IMR-90 (cell line): ENCODE measurements at regions not wholly inside any gene's neighbourhood (a gene's known extent, or its start where the extent isn't known, plus 50 kb on each side); places are given as distances from the start of the nearest gene placed in this dataset.

Experiments used
- ATAC-seq: fragments of 200-7000 bp; cut with Tn5 transposase; 2 replicates; pipeline ENCODE4 v1.9.1; 2020; ENCODE audit warnings: low read depth, mild to moderate bottlenecking, moderate library complexity
- BruUV-seq: library from RNA; stranded (reverse); fragments of 400-500 nt; replicated peaks from 2 replicates; lab custom pipeline; 2021; lab: Mats Ljungman, UMichigan
- CTCF ChIA-PET: fragments of 300-600 bp; formaldehyde crosslinking; extraction: SDS; loops from one replicate; lab custom pipeline; 2021; ENCODE audit warnings: antibody characterized with exemption; lab: Yijun Ruan, JAX
- POLR2A ChIA-PET: fragments of 300-600 bp; sonication (Branson Sonifier 250); formaldehyde crosslinking; loops from one replicate; lab custom pipeline; 2022; ENCODE audit warnings: antibody characterized with exemption; ENCODE audit not compliant: unreplicated experiment; lab: Charles Lee
- DNase-seq: peaks from one replicate; pipeline ENCODE4 v3.0.0; 2013
- H2AFZ ChIP-seq: replicated peaks from 2 replicates; pipeline ENCODE3; 2013; ENCODE audit warnings: low read length, mild to moderate bottlenecking; ENCODE audit not compliant: poor library complexity
- H2AK5ac ChIP-seq: 2 replicates; pipeline ENCODE4 v1.6.1; 2013; ENCODE audit warnings: low read depth, low read length, inconsistent platforms
- H2AK9ac ChIP-seq: replicated peaks from 2 replicates; pipeline ENCODE3; 2013; ENCODE audit warnings: mild to moderate bottlenecking, low read depth, low read length, moderate library complexity; ENCODE audit not compliant: poor library complexity
- H2BK120ac ChIP-seq: 2 replicates; pipeline ENCODE4 v1.6.1; 2013; ENCODE audit warnings: low read depth, low read length, inconsistent platforms
- H2BK15ac ChIP-seq: 3 replicates; pipeline ENCODE4 v1.6.1; 2013; ENCODE audit warnings: low read depth, low read length, inconsistent platforms
- H2BK20ac ChIP-seq: 2 replicates; pipeline ENCODE4 v1.6.1; 2013; ENCODE audit warnings: low read depth, mild to moderate bottlenecking, inconsistent platforms, low read length, moderate library complexity
- H2BK5ac ChIP-seq: 2 replicates; pipeline ENCODE4 v1.6.1; 2013; ENCODE audit warnings: mild to moderate bottlenecking, low read depth, low read length, inconsistent platforms; ENCODE audit not compliant: poor library complexity, severe bottlenecking
- H3K14ac ChIP-seq: replicated peaks from 2 replicates; pipeline ENCODE4 v1.6.1; 2013; ENCODE audit warnings: low read depth, low read length, inconsistent platforms
- H3K18ac ChIP-seq: 2 replicates; pipeline ENCODE4 v1.6.1; 2013; ENCODE audit warnings: low read depth, low read length, control low read depth
- H3K23ac ChIP-seq: 2 replicates; pipeline ENCODE4 v1.6.1; 2013; ENCODE audit warnings: low read depth, low read length, inconsistent platforms
- H3K27ac ChIP-seq: 2 replicates; pipeline ENCODE4 v1.5.1; 2013; ENCODE audit warnings: mild to moderate bottlenecking, control low read depth, low read length; ENCODE audit not compliant: insufficient read depth
- H3K27me3 ChIP-seq: 2 replicates; pipeline ENCODE4 v1.6.1; 2013; ENCODE audit warnings: low read length; ENCODE audit not compliant: control insufficient read depth, insufficient read depth
- H3K36me3 ChIP-seq: 2 replicates; pipeline ENCODE4 v1.6.1; 2013; ENCODE audit warnings: low read length, mixed read lengths; ENCODE audit not compliant: control insufficient read depth, insufficient read depth
- H3K4ac ChIP-seq: 2 replicates; pipeline ENCODE4 v1.6.1; 2013; ENCODE audit warnings: low read depth, low read length, inconsistent platforms
- H3K4me1 ChIP-seq: 2 replicates; pipeline ENCODE4 v1.6.1; 2013; ENCODE audit warnings: low read length, mixed read lengths; ENCODE audit not compliant: control insufficient read depth, insufficient read depth
- H3K4me2 ChIP-seq: 2 replicates; pipeline ENCODE4 v1.6.1; 2013; ENCODE audit warnings: low read depth, mild to moderate bottlenecking, control low read depth, low read length, moderate library complexity
- H3K4me3 ChIP-seq: 2 replicates; pipeline ENCODE4 v1.5.1; 2013; ENCODE audit warnings: low read depth, mild to moderate bottlenecking, control low read depth, low read length, moderate library complexity; ENCODE audit not compliant: insufficient read depth
- H3K56ac ChIP-seq: 2 replicates; pipeline ENCODE4 v1.6.1; 2013; ENCODE audit warnings: low read length, inconsistent platforms; ENCODE audit not compliant: insufficient read depth; ENCODE audit errors: extremely low read depth
- H3K79me1 ChIP-seq, 2 experiments: 2 replicates each; pipeline ENCODE4 v1.6.1; 2013; ENCODE audit warnings: low read length in 2 of 2, inconsistent platforms in 1 of 2, low read depth in 1 of 2
- H3K9ac ChIP-seq: 2 replicates; pipeline ENCODE4 v1.6.1; 2013; ENCODE audit warnings: low read depth, low read length, control low read depth
- H3K9me1 ChIP-seq: 2 replicates; pipeline ENCODE4 v1.6.1; 2013; ENCODE audit warnings: low read length, inconsistent platforms; ENCODE audit not compliant: insufficient read depth
- H3K9me3 ChIP-seq: 2 replicates; pipeline ENCODE4 v1.6.1; 2013; ENCODE audit warnings: low read length; ENCODE audit not compliant: control insufficient read depth, insufficient read depth
- H4K20me1 ChIP-seq: 2 replicates; pipeline ENCODE4 v1.6.1; 2013; ENCODE audit warnings: low read length, inconsistent platforms; ENCODE audit not compliant: insufficient read depth
- H4K5ac ChIP-seq: 2 replicates; pipeline ENCODE4 v1.6.1; 2013; ENCODE audit warnings: mild to moderate bottlenecking, low read depth, low read length, control low read depth
- H4K8ac ChIP-seq, 2 experiments: 2 replicates each; pipeline ENCODE4 v1.6.1; 2013; ENCODE audit warnings: low read depth in 2 of 2, low read length in 2 of 2, control low read depth in 1 of 2, inconsistent platforms in 1 of 2
- H4K91ac ChIP-seq: 2 replicates; pipeline ENCODE4 v1.6.1; 2013; ENCODE audit warnings: low read depth, low read length, inconsistent platforms; ENCODE audit not compliant: insufficient read depth
- ELK1 ChIP-seq: fragments of 150-350 bp; IDR thresholded peaks from 2 replicates; pipeline ENCODE4 v1.6.1; 2016; ENCODE audit warnings: low read depth, mild to moderate bottlenecking, low read length, moderate library complexity, borderline replicate concordance
- FOS ChIP-seq: fragments of 150-350 bp; IDR thresholded peaks from 2 replicates; pipeline ENCODE4 v1.6.1; 2016; ENCODE audit warnings: low read depth, low read length
- MAFK ChIP-seq: IDR thresholded peaks from 2 replicates; pipeline ENCODE4 v1.6.1; 2012; ENCODE audit warnings: low read depth, low read length, improper control_type of control experiment
- POLR2A ChIP-seq: IDR thresholded peaks from 2 replicates; pipeline ENCODE4 v1.6.1; 2012; ENCODE audit warnings: mild to moderate bottlenecking, low read depth, low read length
- RAD21 ChIP-seq: IDR thresholded peaks from 2 replicates; pipeline ENCODE4 v1.6.1; 2012; ENCODE audit warnings: low read length, improper control_type of control experiment
- SMC3 ChIP-seq: fragments of 150-350 bp; IDR thresholded peaks from 2 replicates; pipeline ENCODE4 v1.6.1; 2016; ENCODE audit warnings: low read depth, mild to moderate bottlenecking, antibody characterized with exemption, low read length, moderate library complexity
- WGBS, 2 experiments: methylation state at CpG; one replicate each; pipeline versions ENCODE4 v1.1.5 to v1.1.7; 2013; ENCODE audit warnings: missing lambda C conversion rate in 2 of 2; ENCODE audit not compliant: insufficient read length in 1 of 2; ENCODE audit errors: extremely low coverage in 2 of 2; 5-methylcytosine and 5-hydroxymethylcytosine counted together
- dilution Hi-C: fragments of 300-500 bp; cut with HindIII; formaldehyde crosslinking; loops from one replicate; pipeline ENCODE4 v1.14.3; 2018; ENCODE audit warnings: low sequenced_read_pairs; ENCODE audit not compliant: unreplicated experiment
- in situ Hi-C: fragments of 300-500 bp; cut with MboI; formaldehyde crosslinking; loops from 3 replicates; pipeline ENCODE4 v1.14.3; 2019; ENCODE audit warnings: low sequenced_read_pairs, inconsistent platforms, mixed read lengths
- intact Hi-C: fragments of 100-400 bp; cut with micrococcal nuclease; formaldehyde crosslinking; loops from 2 replicates; pipeline ENCODE4 v1.10.0; 2022

GRCh38 chr3:109707617-109708016, 370.3 kb upstream of the DPPA4 start:
- Histone ChIP-seq H3K56ac (no peak overlapping the region), H3K23ac (no peak overlapping the region), H3K36me3 (no peaks in the 10 kb centered on the region), H2AK5ac (no peak overlapping the region), H3K4ac (no peak overlapping the region), H3K27ac (no peak overlapping the region), H2BK20ac (no peak overlapping the region), H3K79me1 (no peaks in the 10 kb centered on the region), H2BK120ac (no peak overlapping the region), H4K20me1 (no peaks in the 10 kb centered on the region), H2BK15ac (no peak overlapping the region), H3K4me3 (no peak overlapping the region), H4K91ac (no peak overlapping the region), H3K14ac (no peak overlapping the region), H2AK9ac (no peak overlapping the region), H3K18ac (no peak overlapping the region), H2BK5ac (no peak overlapping the region), H3K9me1 (no peaks in the 10 kb centered on the region), H3K27me3 (no peaks in the 10 kb centered on the region), H4K5ac (no peak overlapping the region), H3K4me1 (no peaks in the 10 kb centered on the region; the same call in 1 of the 2 replicates), H4K8ac (no peak overlapping the region), H2AFZ (no peak overlapping the region), H3K9me3 (no peaks in the 10 kb centered on the region), H3K9ac (no peak overlapping the region), H3K4me2 (no peak overlapping the region)
- ATAC-seq (no peak), DNase-seq (no peak)
- TF ChIP-seq FOS (no peak), RAD21 (no peak), MAFK (no peak), SMC3 (no peak), ELK1 (no peak), POLR2A (no peak)
- dilution Hi-C loops (no loop called here), in situ Hi-C loops (no loop called here), intact Hi-C loops (no loop called here)
- POLR2A ChIA-PET = no interaction called here
- CTCF ChIA-PET = no interaction called here
- no TSS peak for BruUV-seq
- WGBS, 2 experiments = 80% methylated on average over 1 of the region's 2 CpGs; no CpG with 5 or more reads in 1 of the 2 experiments
